Hepatocyte (in vitro differentiated cells): ENCODE measurements at regions not wholly inside any gene's neighbourhood (a gene's known extent, or its start where the extent isn't known, plus 50 kb on each side); places are given as distances from the start of the nearest gene placed in this dataset.

Experiments
- DNase-seq: peaks from one replicate; pipeline ENCODE4 v3.0.0-alpha.2; 2016; ENCODE audit warnings: low spot score
- H2AFZ ChIP-seq: fragments of 200-600 bp; sonication (generic); 2 replicates; pipeline ENCODE4 v1.6.0; 2016; ENCODE audit warnings: antibody characterized with exemption, mild to moderate bottlenecking
- H3K27ac ChIP-seq: fragments of 200-600 bp; sonication (generic); 2 replicates; pipeline ENCODE4 v1.5.1; 2016; ENCODE audit warnings: mild to moderate bottlenecking
- H3K27me3 ChIP-seq: fragments of 200-600 bp; sonication (generic); 2 replicates; pipeline ENCODE4 v1.6.1; 2016
- H3K36me3 ChIP-seq: fragments of 200-600 bp; sonication (generic); replicated peaks from 2 replicates; pipeline ENCODE4 v1.5.1; 2016; ENCODE audit warnings: low read depth; ENCODE audit not compliant: insufficient read depth
- H3K4me1 ChIP-seq: fragments of 200-600 bp; sonication (generic); 2 replicates; pipeline ENCODE4 v1.5.1; 2016; ENCODE audit warnings: mild to moderate bottlenecking, moderate library complexity; ENCODE audit not compliant: insufficient read depth
- H3K4me2 ChIP-seq: fragments of 200-600 bp; sonication (generic); 2 replicates; pipeline ENCODE4 v1.6.0; 2016
- H3K4me3 ChIP-seq: fragments of 200-600 bp; sonication (generic); 2 replicates; pipeline ENCODE4 v1.5.1; 2016; ENCODE audit warnings: mild to moderate bottlenecking
- H3K79me2 ChIP-seq: fragments of 200-600 bp; sonication (generic); 2 replicates; pipeline ENCODE4 v1.6.0; 2017; ENCODE audit warnings: mild to moderate bottlenecking
- H3K9me2 ChIP-seq: fragments of 200-600 bp; sonication (generic); replicated peaks from 2 replicates; pipeline ENCODE4 v1.6.0; 2017; ENCODE audit warnings: mild to moderate bottlenecking; ENCODE audit not compliant: insufficient read depth
- H3K9me3 ChIP-seq: fragments of 200-600 bp; sonication (generic); 2 replicates; pipeline ENCODE4 v1.5.1; 2016; ENCODE audit warnings: low read depth, mild to moderate bottlenecking
- H4K20me1 ChIP-seq: fragments of 200-600 bp; sonication (generic); 2 replicates; pipeline ENCODE4 v1.6.0; 2016; ENCODE audit warnings: mild to moderate bottlenecking; ENCODE audit not compliant: insufficient read depth, poor library complexity, severe bottlenecking
- CTCF ChIP-seq: fragments of 200-600 bp; sonication (generic); IDR thresholded peaks from 2 replicates; pipeline ENCODE4 v1.5.1; 2016; ENCODE audit warnings: antibody characterized with exemption, mild to moderate bottlenecking; ENCODE audit not compliant: poor library complexity
- EZH2 ChIP-seq: fragments of 200-600 bp; sonication (generic); IDR thresholded peaks from 2 replicates; pipeline ENCODE4 v1.6.1; 2016; ENCODE audit warnings: antibody characterized with exemption, mild to moderate bottlenecking, borderline replicate concordance
- EZH2phosphoT487 ChIP-seq: fragments of 200-600 bp; sonication (generic); IDR thresholded peaks from one replicate; pipeline ENCODE4 v1.6.1; 2018; ENCODE audit warnings: antibody characterized with exemption, mild to moderate bottlenecking, low read depth, moderate library complexity; ENCODE audit not compliant: unreplicated experiment, severe bottlenecking
- WGBS: methylation state at CpG from one replicate; pipeline ENCODE4 v1.1.6; 2016; ENCODE audit warnings: low lambda C conversion rate; ENCODE audit errors: missing lambda C conversion rate; 5-methylcytosine and 5-hydroxymethylcytosine counted together

- H3K27me3 ChIP-seq: no peaks in the 10 kb centered on the region
- no peaks in the 10 kb centered on the region for H3K36me3 ChIP-seq
- no peak for DNase-seq
- H3K4me2 ChIP-seq: no peak overlapping the region
- peaks cover 9% of the 10 kb centered on the region for H3K4me1 ChIP-seq
- no peaks in the 10 kb centered on the region for H4K20me1 ChIP-seq
- no peaks in the 10 kb centered on the region for H3K9me2 ChIP-seq
- no peak overlapping the region for H2AFZ ChIP-seq
- TF ChIP-seq EZH2phosphoT487 (no peak), CTCF (no peak), EZH2 (no peak)
- H3K27ac ChIP-seq: no peak overlapping the region
- no peaks in the 10 kb centered on the region for H3K79me2 ChIP-seq
- no peaks in the 10 kb centered on the region for H3K9me3 ChIP-seq
- 94% methylated on average over 8 of the region's 8 CpGs for WGBS
- no peak overlapping the region for H3K4me3 ChIP-seq
These were observed 179.1 kb upstream of the SH3BP4 start for GRCh38 chr2:234772733-234773060.

- Histone ChIP-seq H3K4me2 (no peak overlapping the region), H3K9me3 (no peaks in the 10 kb centered on the region), H3K4me1 (peaks cover 9% of the 10 kb centered on the region), H3K9me2 (no peaks in the 10 kb centered on the region), H3K27me3 (no peaks in the 10 kb centered on the region), H3K79me2 (no peaks in the 10 kb centered on the region), H2AFZ (no peak overlapping the region), H3K4me3 (no peak overlapping the region), H3K27ac (no peak overlapping the region), H3K36me3 (no peaks in the 10 kb centered on the region), H4K20me1 (no peaks in the 10 kb centered on the region)
- 64% methylated on average over 11 of the region's 11 CpGs for WGBS
- no peak for TF ChIP-seq CTCF
- TF ChIP-seq EZH2phosphoT487: no peak
- TF ChIP-seq EZH2: no peak
- DNase-seq: no peak
These were observed 179.7 kb upstream of the SH3BP4 start for GRCh38 chr2:234771980-234772732.

- H3K27ac ChIP-seq: no peak overlapping the region
- H3K9me3 ChIP-seq: no peaks in the 10 kb centered on the region
- H3K4me3 ChIP-seq: no peak overlapping the region
- no peaks in the 10 kb centered on the region for H3K27me3 ChIP-seq
- H3K79me2 ChIP-seq: no peaks in the 10 kb centered on the region
- H3K36me3 ChIP-seq: no peaks in the 10 kb centered on the region
- no peak overlapping the region for H3K4me2 ChIP-seq
- peaks cover 9% of the 10 kb centered on the region for H3K4me1 ChIP-seq
- no peaks in the 10 kb centered on the region for H4K20me1 ChIP-seq
- H3K9me2 ChIP-seq: no peaks in the 10 kb centered on the region
- no peak for DNase-seq
- H2AFZ ChIP-seq: no peak overlapping the region
- whole genome bisulfite sequencing: 66% methylated on average over 2 of the region's 2 CpGs
- TF ChIP-seq CTCF (no peak), EZH2phosphoT487 (no peak)
These were observed 180.6 kb upstream of the SH3BP4 start for GRCh38 chr2:234771176-234771575.

GRCh38 chr2:234770715-234771141 lies 181.1 kb upstream of the SH3BP4 start:
- Histone ChIP-seq H4K20me1 (no peaks in the 10 kb centered on the region), H3K27me3 (no peaks in the 10 kb centered on the region), H3K9me2 (no peaks in the 10 kb centered on the region), H2AFZ (no peak overlapping the region), H3K4me3 (no peak overlapping the region), H3K9me3 (no peaks in the 10 kb centered on the region), H3K36me3 (no peaks in the 10 kb centered on the region), H3K4me2 (no peak overlapping the region), H3K27ac (no peak overlapping the region), H3K79me2 (no peaks in the 10 kb centered on the region), H3K4me1 (peaks cover 9% of the 10 kb centered on the region)
- TF ChIP-seq CTCF (no peak), EZH2phosphoT487 (no peak), EZH2 (no peak)
- no peak for DNase-seq
